ENCODE measurements at regions not wholly inside any gene's neighbourhood (a gene's known extent, or its start where the extent isn't known, plus 50 kb on each side); places are given as distances from the start of the nearest gene placed in this dataset.

DNA sequence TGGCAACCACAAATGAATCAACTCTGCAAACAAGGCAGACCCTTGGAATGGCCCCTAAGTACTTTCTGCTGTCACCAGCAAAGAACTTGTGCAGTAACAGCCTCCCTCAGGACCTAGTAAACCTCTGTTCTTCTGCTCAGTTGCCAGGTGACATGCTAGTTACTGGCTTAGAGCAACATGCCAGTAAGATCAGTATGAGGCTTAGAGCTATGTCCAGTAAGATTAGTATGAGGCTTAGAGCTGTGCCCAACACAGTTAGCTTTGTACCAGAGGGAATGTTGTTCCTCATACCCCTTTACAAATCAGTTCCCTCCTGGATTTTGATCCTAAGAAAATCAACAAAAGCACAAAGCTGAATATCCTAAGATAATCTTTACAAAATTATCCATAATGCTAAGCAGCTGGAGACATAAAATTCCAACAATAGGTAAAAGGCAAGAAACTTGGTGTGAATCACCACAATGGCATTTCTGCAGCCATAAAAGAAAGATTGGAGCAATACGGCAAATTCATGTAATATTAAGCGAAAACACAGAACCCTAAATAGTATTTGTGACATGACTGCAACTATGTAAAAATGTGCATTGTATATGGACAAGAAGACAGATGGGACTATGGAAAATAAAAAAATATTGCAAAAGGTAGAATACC, 107.3 kb upstream of the LPP start:
- no peak for ATAC-seq

GRCh38 chr3:188047536-188047935, 106.4 kb upstream of the LPP start:
- no peak for ATAC-seq

GRCh38 chr3:188049606-188050530, 104.1 kb upstream of the LPP start:
- peak; percentile 32 to 38 for ATAC-seq

- ATAC-seq, result no peak
Observed at GRCh38 chr3:188051801-188052168, 102.2 kb upstream of the LPP start.

GRCh38 chr3:188052169-188053035, 101.6 kb upstream of the LPP start:
- ATAC-seq, result no peak

GRCh38 chr3:188053036-188053340, 101.0 kb upstream of the LPP start:
- no peak for ATAC-seq

DNA sequence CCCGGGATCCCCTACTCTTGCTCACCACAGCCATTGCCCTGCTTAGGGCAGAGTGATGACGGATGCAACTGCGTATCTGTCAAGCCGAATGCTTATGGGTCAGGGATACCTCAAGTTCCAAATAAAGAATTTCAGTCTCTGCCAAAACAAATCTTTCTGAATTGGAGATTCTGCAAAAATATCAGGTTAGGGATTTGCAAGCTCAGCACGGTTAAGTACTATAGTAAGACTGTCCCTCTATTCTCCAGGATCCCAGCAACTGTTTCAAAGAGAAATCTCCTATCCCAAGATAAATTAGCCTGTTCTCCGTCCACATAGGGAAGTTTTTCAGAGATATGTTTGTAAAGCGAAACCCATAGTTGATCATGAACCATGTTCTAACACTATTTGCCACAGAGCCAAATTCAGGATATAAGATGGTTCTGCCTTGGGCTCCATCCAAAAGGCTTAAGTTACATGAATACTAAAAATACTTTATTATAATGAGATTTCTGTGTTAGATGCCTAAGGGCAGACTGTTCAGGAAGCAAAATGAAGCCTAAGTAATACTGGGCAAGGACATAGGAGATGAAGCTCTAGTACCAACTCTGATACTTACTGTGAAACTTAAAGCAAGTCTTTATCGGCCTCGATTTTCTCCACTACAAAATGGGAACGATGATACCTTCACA, 100.1 kb upstream of the LPP start:
- no peak for ATAC-seq

DNA sequence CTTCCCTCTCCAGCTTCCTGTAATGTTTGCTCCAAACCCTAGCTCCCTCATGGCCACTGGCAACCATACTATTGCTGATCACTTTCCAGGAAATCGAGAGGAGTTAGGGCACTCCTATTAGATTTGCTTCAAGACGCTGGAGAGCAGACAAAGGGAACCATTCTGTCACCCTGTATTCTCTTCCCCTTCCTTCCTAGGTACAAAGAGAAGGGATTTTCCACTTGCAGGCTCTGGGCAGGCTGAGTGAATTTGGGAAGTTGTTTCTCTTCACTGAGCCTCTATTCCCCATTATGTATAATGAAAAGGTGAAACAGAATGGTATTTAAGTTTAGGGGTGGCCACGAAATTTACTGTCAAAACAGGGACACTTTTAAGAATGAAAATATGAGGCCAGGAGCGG, 99.4 kb upstream of the LPP start:
- ATAC-seq, result no peak

GRCh38 chr3:188055388-188055787, 98.6 kb upstream of the LPP start:
- no peak for ATAC-seq

DNA sequence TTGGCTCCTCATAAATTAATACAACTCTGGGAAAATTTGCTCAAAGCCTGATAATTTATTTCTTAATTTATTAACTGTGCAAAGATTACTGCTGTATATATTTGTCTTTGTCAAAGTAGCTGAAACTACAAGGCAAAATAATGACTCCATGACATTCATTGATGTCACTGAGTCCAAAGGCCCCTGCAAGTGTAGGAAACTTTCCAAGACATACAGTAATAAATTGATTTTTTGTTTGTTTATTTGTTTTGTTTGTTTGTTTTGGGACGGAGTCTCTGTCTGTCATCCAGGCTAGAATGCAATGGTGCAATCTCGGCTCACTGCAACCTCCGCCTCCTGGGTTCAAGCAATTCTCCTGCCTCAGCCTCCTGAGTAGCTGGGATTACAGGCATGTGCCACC, 96.8 kb upstream of the LPP start:
- ATAC-seq, result no peak

DNA sequence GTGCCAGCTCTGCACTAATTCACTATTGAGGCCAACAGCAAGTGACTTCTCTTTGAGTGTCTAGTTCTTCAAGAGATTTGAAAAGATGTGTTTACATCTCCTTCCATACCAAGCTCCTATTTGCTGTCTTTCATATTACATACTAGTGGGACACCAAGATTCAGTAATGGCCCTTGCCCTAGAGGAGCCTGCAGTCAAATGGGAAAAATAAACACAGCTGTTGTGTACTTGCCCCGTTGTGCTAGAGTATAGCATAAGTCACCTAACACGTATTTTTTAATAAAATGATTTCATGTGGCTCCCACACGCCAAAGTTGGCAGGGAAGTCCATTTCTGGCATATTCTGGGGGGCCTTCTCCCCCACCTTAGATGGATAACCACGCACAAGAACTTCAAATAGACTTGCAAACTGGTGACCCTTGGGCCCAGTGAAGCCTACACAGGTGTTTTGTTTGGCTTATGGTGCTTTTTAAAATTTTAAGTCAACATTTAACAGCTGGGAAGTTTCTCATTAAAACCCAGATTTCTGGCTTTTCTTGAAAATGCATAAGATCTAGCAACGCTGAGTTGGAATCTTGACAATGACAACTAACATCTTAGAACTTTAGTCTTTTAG, 95.3 kb upstream of the LPP start:
- no peak for ATAC-seq

DNA sequence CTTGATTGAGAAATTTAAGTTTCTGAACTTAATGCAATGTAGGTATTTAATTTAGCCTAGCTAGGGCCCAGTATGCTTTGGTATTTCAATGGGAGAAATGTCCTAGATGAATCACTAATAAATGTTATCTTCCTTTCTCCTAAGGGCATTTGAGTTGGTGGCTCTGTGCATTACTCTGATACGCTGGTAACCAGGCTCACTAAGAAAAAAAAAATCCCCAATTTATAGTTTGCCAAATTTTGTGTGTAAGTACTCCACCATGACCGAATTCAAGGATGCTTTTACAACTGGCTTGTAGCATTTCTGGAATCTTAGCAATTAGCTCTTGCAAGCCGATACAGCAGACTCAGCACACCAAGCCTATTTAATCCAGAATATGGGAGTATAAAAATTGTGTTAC, 94.6 kb upstream of the LPP start:
- ATAC-seq, result no peak

GRCh38 chr3:188060264-188060835, 93.6 kb upstream of the LPP start:
- no peak for ATAC-seq

DNA sequence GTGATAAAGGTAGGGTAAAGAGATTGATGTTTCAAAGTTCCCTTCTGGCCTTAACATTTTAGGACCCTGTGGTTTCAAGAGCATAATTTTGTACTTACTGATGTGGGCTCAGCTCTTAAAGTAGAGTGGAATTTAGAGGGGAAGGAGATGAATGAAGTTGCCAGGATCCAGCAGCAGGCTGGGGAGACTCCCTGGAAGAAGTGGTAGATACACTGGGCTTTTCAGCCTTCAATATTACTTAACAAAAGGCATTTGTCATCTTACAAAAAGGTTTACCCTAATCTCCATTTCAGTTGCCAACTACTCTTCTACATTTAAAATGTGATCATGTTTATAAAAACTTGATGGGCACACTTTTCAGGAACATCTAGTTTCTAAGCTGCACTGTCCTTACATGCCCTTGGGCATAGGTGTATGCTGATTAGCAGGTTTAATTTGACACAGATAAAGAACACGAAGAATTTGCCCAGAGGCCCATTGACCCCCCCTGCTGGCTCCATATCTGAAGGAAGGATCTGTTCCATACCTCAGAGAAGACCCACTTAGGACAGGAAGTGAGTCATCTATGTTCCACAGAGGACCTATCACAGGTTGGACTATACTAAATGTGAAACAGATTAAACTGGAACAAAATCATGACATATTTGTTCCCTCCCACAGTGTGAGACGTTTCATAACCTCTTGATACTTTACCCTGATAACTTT, 93.0 kb upstream of the LPP start:
- peak; percentile 97 to 98 for ATAC-seq

GRCh38 chr3:188062216-188062615, 91.7 kb upstream of the LPP start:
- no peak for ATAC-seq

- no peak for ATAC-seq
Observed at GRCh38 chr3:188064831-188065493, 89.0 kb upstream of the LPP start.

DNA sequence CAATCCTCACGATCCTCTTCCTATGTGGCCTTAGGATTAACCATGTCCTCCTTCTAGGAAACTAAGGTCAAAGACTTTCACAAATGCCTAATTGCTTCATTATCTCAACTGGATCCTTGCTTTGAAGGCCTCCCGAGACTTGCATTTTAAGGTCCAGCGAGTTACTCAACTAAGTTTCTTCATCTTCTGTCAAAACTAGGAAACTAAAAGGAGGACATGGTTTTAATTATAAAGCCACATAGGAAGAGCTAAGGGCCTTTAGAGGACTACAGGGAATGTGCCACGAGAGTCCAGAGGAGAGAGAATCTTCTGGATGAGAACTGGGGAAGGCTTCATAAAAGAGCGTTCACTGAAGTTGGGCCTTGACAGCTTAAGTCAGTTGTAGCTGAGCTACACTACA, 87.8 kb upstream of the LPP start:
- no peak for ATAC-seq

DNA sequence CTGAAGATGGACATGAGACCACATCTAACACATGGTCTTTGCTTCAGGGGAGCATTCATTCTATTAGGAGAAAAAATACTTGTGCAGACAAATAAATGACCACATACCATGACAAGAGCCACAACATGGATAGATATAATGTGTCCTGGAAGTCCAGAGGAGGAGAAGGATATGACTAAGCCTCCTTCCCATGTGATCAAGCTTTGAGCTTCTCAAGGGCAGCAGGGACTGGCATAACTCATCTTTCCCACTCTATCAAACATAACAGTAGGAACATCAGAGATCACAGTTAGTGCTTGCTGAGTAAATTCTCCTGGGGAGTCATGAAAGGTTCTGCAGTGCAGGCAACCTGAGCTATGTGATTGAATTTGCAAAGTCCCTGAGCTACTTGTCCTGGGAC, 86.0 kb upstream of the LPP start:
- no peak for ATAC-seq

DNA sequence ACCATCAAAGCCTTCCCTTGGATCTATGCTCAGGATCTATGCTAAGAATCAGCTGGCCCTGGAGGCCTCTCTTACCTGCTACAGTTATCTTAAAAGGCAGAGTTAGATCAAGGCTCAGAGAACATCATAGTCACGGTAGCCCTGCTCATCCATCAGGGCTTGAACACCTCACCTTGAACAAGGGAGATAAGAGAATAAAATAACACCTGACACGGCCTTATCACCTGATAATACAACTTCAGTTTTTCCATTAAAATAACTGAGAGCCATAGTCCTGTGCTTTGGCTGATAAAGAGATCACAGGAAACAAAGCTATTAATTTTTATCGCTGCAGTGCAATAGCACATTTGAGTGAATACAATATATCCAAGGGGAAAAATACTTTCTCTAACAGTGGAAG, 85.6 kb upstream of the LPP start:
- no peak for ATAC-seq

- no peak for ATAC-seq
Observed at GRCh38 chr3:188071636-188072035, 82.3 kb upstream of the LPP start.

DNA sequence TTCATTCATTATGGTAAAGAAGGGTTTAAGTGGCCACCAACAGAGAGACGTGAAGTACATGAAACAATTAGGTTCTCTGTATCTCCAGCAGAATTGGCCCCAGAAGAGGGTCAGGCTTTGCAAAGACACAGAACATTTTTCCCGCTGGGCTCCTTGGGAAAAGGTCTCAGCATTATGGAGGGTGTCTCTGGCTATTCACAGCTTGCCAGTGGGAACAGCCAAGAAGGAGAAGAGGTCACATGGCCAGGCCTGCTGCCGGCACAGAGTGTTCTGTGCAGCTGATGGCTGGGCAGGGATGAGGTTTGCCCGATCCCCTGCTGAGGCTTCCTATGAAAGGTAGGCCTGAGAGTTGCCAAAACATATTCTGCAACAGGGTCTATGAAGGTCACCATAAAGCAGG, 77.8 kb upstream of the LPP start:
- no peak for ATAC-seq

All from activated CD4-positive, CD25-positive, alpha-beta regulatory T cell treated with anti-CD3 and anti-CD28 coated beads, Interleukin-2, amount 50 U/mL, for 24 hours (primary cell).